HG02798 (cell line): ENCODE measurements at regions not wholly inside any gene's neighbourhood (a gene's known extent, or its start where the extent isn't known, plus 50 kb on each side); places are given as distances from the start of the nearest gene placed in this dataset.

Source experiments
- ATAC-seq: cut with Tn5 transposase; IDR thresholded peaks from one replicate; pipeline ENCODE4 v1.9.1; 2021; ENCODE audit warnings: mild to moderate bottlenecking; ENCODE audit not compliant: unreplicated experiment, poor library complexity

DNA sequence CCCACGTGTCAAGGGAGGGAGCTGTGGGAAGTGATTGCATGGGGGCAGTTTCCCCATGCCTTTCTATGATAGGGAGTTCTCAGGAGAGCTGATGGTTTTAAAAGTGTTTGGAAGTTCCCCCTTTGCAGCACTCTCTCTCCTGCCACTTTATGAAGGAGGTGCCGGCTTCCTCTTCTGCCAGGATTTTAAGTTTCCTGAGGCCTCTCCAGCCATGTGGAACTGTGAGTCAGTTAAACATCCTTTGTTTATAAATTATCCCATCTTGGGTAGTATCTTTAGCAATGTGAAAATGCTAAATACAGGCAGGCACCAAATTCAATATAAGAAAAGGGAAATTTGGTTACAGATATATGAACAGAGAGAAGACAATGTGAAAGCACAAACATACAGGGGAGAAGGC, 96.4 kb upstream of the EPHA7 start:
- no peak for ATAC-seq

DNA sequence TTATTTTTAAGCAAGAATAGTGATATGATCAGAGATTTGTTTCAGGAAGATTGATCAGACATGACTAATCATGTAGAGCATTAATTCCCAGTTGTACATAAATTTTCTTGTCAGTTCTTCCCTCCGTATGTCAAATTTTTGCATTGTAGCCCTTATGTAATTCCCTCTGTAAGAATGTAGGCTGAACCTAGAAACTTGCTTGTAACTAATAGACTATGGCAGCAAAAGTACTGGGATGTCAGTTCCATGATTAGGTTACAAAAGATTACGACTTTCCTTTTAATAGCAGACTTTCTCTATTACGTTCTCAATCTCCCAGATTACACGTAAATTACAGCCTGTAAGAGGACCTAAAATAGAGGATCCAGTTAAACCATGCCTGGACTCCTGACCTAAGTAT, 79.4 kb upstream of the EPHA7 start:
- ATAC-seq: no peak

DNA sequence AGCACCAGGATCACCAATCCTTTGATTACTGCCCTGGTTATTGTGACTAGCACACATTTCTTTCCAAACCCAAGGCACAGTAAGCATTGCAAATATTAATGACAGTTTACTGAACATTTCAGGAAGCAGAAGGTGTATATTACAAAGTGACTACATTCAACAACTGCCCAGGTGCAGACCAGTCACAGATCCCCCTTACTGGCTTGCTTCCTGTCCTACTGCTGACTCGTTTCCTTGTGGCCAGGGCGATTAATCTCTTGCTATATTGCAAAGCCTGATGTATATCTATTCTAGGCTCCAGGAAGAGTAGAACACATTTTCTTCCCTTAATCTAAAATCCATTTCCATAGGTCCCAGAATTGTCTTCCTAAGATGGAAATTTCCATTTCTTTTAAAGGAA, 77.2 kb upstream of the EPHA7 start:
- no peak for ATAC-seq

DNA sequence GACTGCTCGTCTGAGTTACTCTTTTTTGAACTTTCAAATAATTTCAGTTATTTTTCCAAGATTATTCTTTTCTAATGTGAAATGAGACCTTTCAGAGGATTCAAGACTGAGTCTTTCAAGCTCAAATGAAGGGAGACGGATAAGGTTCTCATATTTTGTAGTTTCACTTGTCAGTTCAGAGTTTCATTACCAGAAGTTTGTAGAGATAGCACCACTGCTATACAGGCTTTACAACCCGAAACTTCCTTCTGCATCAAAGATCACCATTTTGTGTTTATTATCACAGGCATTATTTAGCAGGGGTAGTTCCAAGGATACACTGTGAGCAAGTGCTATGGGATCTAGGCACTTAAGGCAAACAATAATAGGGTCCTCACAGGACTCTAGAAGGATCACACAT, 74.7 kb upstream of the EPHA7 start:
- ATAC-seq: no peak

DNA sequence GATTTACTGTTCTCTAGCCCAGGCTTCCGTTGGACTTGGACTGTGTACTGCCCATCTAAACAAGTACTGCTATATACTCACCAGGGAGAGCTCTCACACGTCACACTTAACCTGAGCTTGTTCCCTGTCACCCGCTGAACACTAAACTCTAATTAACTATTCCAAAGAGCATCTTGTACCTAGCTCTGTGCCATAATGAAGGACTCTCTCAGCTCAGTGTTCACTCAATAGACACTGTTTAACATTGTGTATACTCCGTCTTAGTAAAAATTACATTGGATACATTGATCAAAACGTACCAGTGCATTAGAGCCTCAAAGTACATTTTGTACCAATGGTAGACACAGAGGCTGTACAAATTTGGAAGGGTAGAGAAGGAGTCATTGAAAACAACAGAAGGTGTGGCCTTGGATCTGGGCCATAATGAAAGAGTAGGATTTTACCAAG, 55.4 kb upstream of the EPHA7 start:
- ATAC-seq: no peak

GRCh38 chr6:93471281-93471680, 51.9 kb upstream of the EPHA7 start:
- no peak for ATAC-seq
